Right renal cortex interstitium (tissue), 3 donors: ENCODE measurements at regions not wholly inside any gene's neighbourhood (a gene's known extent, or its start where the extent isn't known, plus 50 kb on each side); places are given as distances from the start of the nearest gene placed in this dataset.
A peak's percentile ranks its signal among the peaks of the same experiment; 100 is the strongest.

ENCODE experiments used
- DNase-seq, 3 donors: peaks; one replicate each; pipeline ENCODE4 v3.0.0-alpha.2; 2013; ENCODE audit warnings: low read depth in 3 of 3, low spot score in 2 of 3

DNA sequence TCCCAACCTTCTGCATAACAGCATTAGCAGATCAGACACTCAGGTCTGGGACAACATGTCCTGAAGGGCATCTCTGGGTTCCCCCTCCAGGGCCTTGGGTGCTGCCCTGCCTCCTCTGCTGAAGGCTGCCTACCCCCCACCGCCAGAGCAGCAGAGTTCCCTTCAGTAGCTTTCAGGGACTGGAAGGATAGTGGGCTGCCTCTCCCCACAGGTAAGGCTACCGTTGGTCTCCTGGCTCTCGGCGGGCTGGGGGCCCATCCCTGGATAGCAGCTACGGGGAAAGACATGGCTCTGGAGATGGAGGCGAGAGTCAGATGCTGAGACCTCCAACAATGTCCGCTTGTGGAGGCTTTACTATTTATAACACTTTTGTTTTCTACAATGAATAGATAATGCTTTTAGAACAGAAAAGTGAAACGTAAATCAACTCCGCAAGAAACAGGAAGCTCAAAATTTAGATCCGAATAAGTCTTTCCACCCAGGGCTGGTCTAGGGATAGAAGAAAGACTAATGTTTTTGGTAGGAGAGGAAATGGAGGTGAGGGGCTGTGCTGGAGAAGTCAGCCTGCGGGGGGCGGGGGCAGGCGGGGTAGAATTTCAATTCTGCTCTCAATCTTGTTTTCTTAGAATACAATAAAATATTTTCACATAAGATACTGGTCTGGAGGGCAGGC lies 58.4 kb downstream of the ARL4C start:
- no peak for DNase-seq

DNA sequence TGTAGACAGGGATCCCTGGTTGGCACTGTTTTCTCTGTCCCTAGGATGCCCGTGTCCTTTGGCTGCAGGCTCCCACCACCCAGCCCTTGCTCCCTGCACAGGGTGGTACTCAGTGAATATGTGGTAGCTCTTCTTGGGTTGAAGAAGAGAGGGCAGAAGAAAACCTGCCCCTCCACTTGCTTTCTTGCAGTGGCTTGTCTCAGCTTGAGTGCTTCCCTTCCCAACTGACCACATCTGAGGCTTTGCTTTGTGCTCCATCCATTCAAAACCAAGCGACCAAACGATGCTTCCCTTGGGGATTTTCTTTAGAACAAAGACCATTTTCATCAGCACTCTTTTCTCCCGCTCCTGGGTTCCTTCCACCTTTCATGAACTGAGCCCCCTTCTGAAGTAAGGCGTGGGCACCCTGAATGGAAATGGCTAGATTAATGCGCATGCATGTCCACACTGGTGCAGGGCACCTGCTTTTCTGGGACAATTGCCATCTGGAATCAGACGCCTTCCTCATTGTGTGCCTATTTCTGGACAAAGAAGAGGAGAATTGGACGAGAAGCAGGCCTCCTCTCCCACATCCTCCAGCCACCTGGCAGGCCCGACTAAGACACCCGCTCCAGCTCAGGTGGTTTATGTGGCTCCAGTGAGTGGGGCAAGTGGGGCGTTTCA lies 59.1 kb downstream of the ARL4C start:
- DNase-seq = no peak

DNA sequence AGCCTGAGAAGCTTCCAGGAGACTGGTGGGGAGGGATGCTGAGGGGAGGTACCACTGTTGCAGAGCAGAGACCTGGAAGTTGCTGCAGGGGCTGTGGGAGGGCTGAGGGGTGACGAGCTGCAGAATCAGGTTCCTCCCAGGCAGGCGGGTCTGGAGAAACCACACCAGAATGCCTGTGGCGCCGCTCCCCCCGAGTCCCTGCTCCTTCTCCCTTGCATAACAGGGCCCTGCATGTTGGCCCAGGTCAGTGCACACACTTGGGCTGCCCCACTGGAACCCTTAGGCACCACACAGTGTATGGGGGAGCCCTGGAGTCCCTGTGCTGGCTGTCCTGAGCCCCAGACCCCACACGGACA lies 60.4 kb downstream of the ARL4C start:
- no peak for DNase-seq

- no peak for DNase-seq
Measured at GRCh38 chr2:234435836-234436481, 60.9 kb downstream of the ARL4C start.

DNA sequence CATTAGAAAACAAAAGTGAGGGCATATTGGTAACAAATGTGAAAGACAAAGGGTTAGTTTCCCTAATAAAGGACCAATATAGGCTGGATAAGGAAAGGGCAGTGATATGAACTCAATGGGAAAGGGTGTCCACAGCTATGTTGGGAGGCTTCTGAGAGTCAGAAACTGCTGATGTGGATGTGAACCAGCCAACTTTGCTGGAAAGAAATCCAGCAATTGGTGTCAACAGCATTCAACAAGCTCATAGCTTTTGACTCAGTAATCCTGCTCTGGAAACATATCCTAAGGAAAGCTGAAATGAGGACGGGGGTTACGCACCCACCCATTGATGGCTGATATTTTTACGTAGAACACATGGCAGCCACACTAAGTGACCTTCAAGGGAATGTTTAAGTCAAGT lies 63.7 kb downstream of the ARL4C start:
- DNase-seq = no peak

DNA sequence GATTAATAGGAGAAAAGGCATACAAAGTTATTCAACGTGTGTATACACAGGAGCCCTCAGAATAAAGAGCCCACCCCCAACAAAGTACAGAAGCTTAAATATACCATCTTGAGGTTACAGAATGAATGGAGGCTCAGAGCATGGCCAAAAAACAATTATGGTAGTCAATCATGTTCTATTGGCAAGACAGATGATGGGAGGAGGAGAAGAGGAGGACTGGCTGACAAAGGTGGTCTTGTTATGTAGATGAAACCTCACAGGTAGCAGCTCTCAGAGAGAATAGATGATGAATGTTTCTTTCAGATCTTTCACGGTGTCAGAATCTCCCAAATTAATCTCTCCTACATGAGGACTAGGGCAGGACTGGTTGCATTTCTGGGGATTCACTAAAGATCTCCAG lies 66.0 kb downstream of the ARL4C start:
- no peak for DNase-seq

DNA sequence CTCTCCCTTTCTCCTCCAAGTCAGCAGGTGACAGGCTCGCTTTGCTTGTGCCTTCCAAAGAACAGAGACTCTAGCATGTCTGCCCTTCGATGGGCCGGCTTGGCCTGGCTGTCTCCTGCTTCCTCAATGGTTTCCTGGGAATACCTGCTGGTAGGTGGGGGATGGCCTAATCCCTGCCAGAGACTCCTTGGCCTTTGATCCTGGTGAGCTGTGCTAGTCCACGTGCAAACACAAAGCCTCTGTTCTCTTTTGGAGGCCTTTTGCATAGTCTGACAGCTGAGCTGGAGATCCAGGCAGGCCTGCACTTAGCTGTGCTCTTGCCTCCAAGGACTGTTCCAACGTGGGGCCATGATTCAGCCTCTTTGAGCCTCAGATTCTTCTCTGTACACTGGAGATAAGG lies 67.6 kb downstream of the ARL4C start:
- no peak for DNase-seq

DNA sequence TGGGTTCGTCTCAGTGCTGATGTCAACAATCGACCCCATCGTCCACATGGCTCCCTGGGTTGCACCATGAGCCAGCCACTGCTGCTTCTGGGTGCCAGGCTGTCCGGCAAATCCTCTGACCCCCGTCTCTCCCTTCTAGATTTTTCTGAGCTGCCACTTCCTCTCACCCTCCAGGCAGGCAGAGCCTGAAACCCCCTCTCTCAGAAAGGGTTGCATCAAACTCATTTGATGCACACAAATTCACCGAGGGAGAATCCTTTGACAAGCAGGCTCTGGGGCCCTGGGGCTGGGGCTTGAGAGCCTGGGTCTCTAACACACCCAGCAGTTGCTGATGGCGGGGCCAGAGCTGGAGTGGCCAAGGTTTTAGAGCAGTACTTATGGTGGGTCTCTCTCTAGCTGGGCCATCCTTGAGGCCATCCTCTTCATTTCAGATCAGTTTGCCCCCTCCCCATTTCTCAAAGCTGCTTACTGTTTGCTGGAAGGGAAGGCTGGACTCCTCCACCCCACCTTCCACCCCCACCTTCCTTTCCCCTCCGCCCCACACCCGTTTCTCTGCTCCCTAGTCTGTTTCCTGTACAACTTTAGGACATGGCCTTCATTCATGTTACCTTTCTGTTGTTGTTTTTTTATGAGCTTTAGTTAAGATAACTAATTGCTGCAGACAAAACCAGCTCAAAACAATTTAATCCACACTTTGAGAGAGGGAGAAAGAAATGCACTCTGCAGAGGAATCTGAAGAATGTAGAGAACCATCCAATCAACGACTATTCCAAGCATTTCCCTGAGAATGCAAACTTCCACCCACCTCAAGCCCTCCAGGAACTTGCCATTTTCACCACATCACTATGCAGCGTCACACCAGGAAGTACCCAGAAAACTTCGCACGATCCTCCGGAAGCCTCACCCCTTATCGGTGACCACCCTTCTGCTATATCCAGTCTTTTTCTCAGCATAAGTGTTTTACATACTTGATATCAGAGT lies 69.5 kb downstream of the ARL4C start:
- peak in 1 of 3 donors; percentile 38 for DNase-seq

- no peak for DNase-seq
Measured at GRCh38 chr2:234426616-234427015, 70.3 kb downstream of the ARL4C start.

GRCh38 chr2:234425639-234426603 lies 71.0 kb downstream of the ARL4C start:
- no peak for DNase-seq

GRCh38 chr2:234423884-234424283 lies 73.0 kb downstream of the ARL4C start:
- DNase-seq = no peak

DNA sequence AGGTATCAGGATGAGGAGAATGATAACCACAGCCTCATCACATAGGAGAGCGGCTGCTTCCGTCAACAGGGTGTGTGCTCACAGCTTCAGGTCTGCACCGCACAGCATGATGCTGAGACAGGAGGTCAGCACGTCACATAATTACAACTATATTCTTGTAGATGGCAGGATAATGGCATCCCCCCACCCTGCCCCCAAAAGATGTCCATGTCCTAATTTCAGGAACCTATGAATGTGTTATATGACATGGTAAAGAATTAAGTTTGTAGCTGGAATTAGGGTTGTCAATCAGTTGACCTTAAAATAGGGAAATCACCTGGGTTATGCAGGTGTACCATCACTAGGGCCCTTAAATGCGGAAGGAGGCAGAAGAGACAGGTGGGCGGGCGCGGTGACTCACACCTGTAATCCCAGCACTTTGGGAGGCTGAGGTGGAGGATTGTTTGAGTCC lies 73.9 kb downstream of the ARL4C start:
- no peak for DNase-seq

DNA sequence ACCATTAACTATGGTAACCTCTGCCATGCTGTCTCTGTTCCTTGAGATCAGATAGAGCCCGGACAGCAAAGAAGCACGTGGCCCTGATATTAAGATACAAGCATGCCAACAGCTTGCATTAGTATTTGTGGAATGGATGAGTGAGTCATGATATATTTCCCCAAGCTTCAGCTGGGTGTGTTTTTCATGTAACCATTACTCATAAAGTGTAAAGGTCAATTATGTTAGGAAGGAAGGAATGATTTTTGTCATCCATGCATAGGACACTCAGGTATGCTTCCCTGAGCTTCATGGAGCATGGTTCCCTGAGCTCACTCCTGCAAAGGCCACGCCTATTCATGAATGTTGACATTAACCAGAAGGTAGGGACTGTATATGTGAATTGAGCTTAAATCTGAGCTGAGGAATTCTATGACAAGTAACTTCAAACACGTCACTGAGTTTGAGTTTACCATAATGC lies 74.6 kb downstream of the ARL4C start:
- DNase-seq = no peak

- no peak for DNase-seq
Measured at GRCh38 chr2:234420408-234420807, 76.5 kb downstream of the ARL4C start.

DNA sequence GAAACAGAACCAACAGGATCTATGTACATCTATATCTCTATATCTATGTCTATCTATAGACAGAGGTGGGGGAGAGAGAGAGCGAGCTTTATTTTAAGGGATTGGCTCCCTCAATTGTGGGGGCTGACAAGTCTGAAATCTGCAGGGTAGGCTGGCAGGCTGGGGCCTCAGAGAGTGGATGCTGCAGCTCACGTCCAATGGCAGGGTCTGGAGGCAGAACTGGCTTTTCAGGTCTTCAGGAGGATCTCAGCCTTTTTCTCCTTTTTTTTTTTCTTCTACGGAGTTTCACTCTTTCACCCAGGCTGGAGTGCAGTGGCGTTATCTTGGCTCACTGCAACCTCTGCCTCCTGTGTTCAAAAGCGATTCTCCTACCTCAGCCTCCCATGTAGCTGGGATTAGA lies 77.2 kb downstream of the ARL4C start:
- no peak for DNase-seq

- no peak for DNase-seq
Measured at GRCh38 chr2:234415706-234416105, 81.2 kb downstream of the ARL4C start.

- no peak for DNase-seq
Measured at GRCh38 chr2:234414596-234414995, 82.3 kb downstream of the ARL4C start.

DNA sequence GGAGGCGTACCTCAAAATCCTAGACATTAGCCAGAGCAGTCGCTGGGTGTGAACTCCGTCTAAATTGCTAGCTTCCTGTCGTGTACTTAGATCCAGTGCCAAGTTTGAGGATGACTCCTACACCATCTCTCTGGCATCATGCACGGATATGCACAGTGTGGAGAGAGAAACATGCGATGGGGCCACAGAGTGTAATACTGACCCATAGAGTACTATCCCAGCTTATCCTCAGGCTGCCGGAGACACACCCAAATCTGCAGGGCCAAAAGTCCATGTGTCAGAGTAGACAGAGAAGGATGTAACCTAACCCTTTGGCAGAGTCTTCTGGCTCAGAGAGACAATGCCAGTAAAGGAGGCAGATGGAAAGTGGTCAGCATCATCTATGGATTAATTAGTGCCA lies 84.2 kb downstream of the ARL4C start:
- no peak for DNase-seq

- DNase-seq = no peak
Measured at GRCh38 chr2:234411793-234412192, 85.1 kb downstream of the ARL4C start.

- no peak for DNase-seq
Measured at GRCh38 chr2:234410526-234410925, 86.4 kb downstream of the ARL4C start.
